H1 (cell line): ENCODE measurements at regions not wholly inside any gene's neighbourhood (a gene's known extent, or its start where the extent isn't known, plus 50 kb on each side); places are given as distances from the start of the nearest gene placed in this dataset.

ENCODE experiments used
- CBX8 ChIP-seq: fragments of 300-800, 300-1000 bp; sonication (generic); IDR thresholded peaks from 2 replicates; pipeline ENCODE4 v1.7.1; 2016; ENCODE audit warnings: low read depth, low read length, borderline replicate concordance
- CHD7 ChIP-seq: fragments of 300-600 bp; sonication (generic); IDR thresholded peaks from 2 replicates; pipeline ENCODE4 v1.7.1; 2012; ENCODE audit warnings: low read length, moderate library complexity, mild to moderate bottlenecking, inconsistent platforms; ENCODE audit not compliant: insufficient replicate concordance
- TF ChIP-seq, protein P1 (sequence below), 3 experiments: IDR thresholded peaks; 1 replicate in 2 of 3; 2 replicates in 1 of 3; pipeline versions ENCODE4 v1.5.1 to v1.6.1; 2011; ENCODE audit warnings: low read length in 3 of 3, mild to moderate bottlenecking in 3 of 3, inconsistent platforms in 2 of 3, low read depth in 1 of 3, moderate library complexity in 1 of 3; ENCODE audit not compliant: insufficient read depth in 1 of 3; ENCODE audit errors: control extremely low read depth in 1 of 3

DNA sequence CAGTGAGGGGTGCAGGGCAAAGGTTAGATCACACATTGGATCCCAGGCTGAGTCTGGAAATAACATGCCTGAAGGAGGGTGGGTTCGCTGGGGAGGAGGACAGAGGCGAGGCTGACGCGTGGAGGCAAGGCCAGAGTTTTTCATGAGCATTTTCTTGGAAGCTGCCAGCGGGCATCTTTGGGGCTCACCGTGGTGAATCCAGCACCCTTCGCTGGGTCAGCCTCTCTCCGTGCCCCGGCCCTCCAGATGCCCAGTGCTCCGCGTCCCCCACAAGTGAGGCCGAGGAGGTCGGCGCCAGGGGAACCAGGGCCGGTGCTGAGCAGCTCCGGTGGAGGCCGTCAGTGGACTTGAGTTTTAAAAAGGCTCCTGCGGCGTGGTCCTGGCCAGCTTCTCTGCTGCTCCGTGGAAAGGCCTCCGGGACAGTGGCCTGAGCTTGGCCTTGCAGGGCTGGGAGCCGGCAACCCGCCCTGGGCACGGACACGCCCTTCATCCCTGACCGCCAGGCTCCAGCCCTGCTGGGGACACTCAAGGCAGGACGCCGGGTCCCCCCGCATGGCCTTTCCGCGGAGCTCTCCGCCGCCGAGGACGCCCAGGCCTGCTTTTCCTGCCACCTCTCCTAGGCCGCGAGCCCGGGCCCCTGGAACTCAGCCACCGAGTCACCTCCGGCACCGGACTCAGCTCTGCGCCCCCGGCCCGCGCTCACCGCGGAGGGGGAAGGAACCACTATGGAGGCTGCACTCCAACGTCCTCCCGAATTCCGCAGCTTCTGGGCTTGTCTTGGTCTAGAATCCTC, 114.3 kb downstream of the THBS2 start (continued):
- TF ChIP-seq CHD7 (no peak), CBX8 (no peak)
- TF ChIP-seq, protein P1, sequence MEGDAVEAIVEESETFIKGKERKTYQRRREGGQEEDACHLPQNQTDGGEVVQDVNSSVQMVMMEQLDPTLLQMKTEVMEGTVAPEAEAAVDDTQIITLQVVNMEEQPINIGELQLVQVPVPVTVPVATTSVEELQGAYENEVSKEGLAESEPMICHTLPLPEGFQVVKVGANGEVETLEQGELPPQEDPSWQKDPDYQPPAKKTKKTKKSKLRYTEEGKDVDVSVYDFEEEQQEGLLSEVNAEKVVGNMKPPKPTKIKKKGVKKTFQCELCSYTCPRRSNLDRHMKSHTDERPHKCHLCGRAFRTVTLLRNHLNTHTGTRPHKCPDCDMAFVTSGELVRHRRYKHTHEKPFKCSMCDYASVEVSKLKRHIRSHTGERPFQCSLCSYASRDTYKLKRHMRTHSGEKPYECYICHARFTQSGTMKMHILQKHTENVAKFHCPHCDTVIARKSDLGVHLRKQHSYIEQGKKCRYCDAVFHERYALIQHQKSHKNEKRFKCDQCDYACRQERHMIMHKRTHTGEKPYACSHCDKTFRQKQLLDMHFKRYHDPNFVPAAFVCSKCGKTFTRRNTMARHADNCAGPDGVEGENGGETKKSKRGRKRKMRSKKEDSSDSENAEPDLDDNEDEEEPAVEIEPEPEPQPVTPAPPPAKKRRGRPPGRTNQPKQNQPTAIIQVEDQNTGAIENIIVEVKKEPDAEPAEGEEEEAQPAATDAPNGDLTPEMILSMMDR (IDR thresholded peaks at IDR 0.05; ENCODE audit: control extremely low read depth in 1 of 3, insufficient read depth in 1 of 3, low read depth in 1 of 3, low read length in 3 of 3): no peak
